GM23248 (cell line): ENCODE measurements at regions not wholly inside any gene's neighbourhood (a gene's known extent, or its start where the extent isn't known, plus 50 kb on each side); places are given as distances from the start of the nearest gene placed in this dataset.
A peak's percentile ranks its signal among the peaks of the same experiment; 100 is the strongest.

ENCODE experiments used
- DNase-seq: peaks from one replicate; pipeline ENCODE4 v3.0.0-alpha.2; 2015
- H2AFZ ChIP-seq: fragments of 200-600 bp; sonication (generic); 2 replicates; pipeline ENCODE4 v1.6.1; 2016; ENCODE audit warnings: antibody characterized with exemption
- H3F3A ChIP-seq: fragments of 200-600 bp; sonication (generic); 2 replicates; pipeline ENCODE4 v1.6.1; 2016; ENCODE audit warnings: mild to moderate bottlenecking, antibody characterized with exemption, mixed run types; ENCODE audit not compliant: insufficient read depth
- H3K27ac ChIP-seq: fragments of 200-600 bp; sonication (generic); 2 replicates; pipeline ENCODE4 v1.5.1; 2016; ENCODE audit warnings: mild to moderate bottlenecking
- H3K27me3 ChIP-seq: fragments of 200-600 bp; sonication (generic); replicated peaks from 2 replicates; pipeline ENCODE4 v1.6.1; 2016; ENCODE audit warnings: mild to moderate bottlenecking; ENCODE audit not compliant: insufficient read depth
- H3K36me3 ChIP-seq: fragments of 200-600 bp; sonication (generic); 2 replicates; pipeline ENCODE4 v1.6.1; 2016; ENCODE audit warnings: low read depth, mild to moderate bottlenecking
- H3K4me1 ChIP-seq: fragments of 200-600 bp; sonication (generic); 2 replicates; pipeline ENCODE4 v1.6.1; 2016; ENCODE audit warnings: mild to moderate bottlenecking; ENCODE audit not compliant: insufficient read depth
- H3K4me2 ChIP-seq: fragments of 200-600 bp; sonication (generic); one replicate; pipeline ENCODE4 v1.6.1; 2016; ENCODE audit warnings: mild to moderate bottlenecking; ENCODE audit not compliant: unreplicated experiment
- H3K4me3 ChIP-seq: fragments of 200-600 bp; sonication (generic); 2 replicates; pipeline ENCODE4 v1.5.1; 2016; ENCODE audit warnings: mild to moderate bottlenecking
- H3K79me2 ChIP-seq: fragments of 200-600 bp; sonication (generic); 2 replicates; pipeline ENCODE4 v1.6.1; 2016; ENCODE audit warnings: mild to moderate bottlenecking; ENCODE audit not compliant: insufficient read depth
- H3K9ac ChIP-seq: fragments of 200-600 bp; sonication (generic); 2 replicates; pipeline ENCODE4 v1.6.1; 2016; ENCODE audit warnings: mild to moderate bottlenecking
- H3K9me2 ChIP-seq: fragments of 200-600 bp; sonication (generic); 2 replicates; pipeline ENCODE4 v1.6.1; 2016; ENCODE audit warnings: mixed run types, mild to moderate bottlenecking, moderate library complexity; ENCODE audit not compliant: insufficient read depth
- H3K9me3 ChIP-seq: fragments of 200-600 bp; sonication (generic); one replicate; pipeline ENCODE4 v1.6.1; 2017; ENCODE audit warnings: low read depth
- H4K20me1 ChIP-seq: fragments of 200-600 bp; sonication (generic); 2 replicates; pipeline ENCODE4 v1.6.0; 2016; ENCODE audit not compliant: insufficient read depth
- EZH2 ChIP-seq: fragments of 200-600 bp; sonication (generic); IDR thresholded peaks from 2 replicates; pipeline ENCODE4 v1.6.1; 2018; ENCODE audit warnings: antibody characterized with exemption, mild to moderate bottlenecking; ENCODE audit not compliant: insufficient read depth, poor library complexity, severe bottlenecking
- EZH2phosphoT487 ChIP-seq: fragments of 200-600 bp; sonication (generic); IDR thresholded peaks from 2 replicates; pipeline ENCODE4 v1.6.1; 2018; ENCODE audit warnings: antibody characterized with exemption, moderate library complexity, mild to moderate bottlenecking, low read depth; ENCODE audit not compliant: insufficient read depth
- WGBS, 2 experiments: methylation state at CpG; one replicate each; pipeline ENCODE4 v1.1.6; 2015 to 2017; ENCODE audit warnings: low lambda C conversion rate in 2 of 2, low coverage in 1 of 2; ENCODE audit errors: missing lambda C conversion rate in 2 of 2; 5-methylcytosine and 5-hydroxymethylcytosine counted together
- in situ Hi-C: fragments of 300-500 bp; cut with MboI; formaldehyde crosslinking; loops from 2 replicates; pipeline ENCODE4 v1.15.0; 2020

DNA sequence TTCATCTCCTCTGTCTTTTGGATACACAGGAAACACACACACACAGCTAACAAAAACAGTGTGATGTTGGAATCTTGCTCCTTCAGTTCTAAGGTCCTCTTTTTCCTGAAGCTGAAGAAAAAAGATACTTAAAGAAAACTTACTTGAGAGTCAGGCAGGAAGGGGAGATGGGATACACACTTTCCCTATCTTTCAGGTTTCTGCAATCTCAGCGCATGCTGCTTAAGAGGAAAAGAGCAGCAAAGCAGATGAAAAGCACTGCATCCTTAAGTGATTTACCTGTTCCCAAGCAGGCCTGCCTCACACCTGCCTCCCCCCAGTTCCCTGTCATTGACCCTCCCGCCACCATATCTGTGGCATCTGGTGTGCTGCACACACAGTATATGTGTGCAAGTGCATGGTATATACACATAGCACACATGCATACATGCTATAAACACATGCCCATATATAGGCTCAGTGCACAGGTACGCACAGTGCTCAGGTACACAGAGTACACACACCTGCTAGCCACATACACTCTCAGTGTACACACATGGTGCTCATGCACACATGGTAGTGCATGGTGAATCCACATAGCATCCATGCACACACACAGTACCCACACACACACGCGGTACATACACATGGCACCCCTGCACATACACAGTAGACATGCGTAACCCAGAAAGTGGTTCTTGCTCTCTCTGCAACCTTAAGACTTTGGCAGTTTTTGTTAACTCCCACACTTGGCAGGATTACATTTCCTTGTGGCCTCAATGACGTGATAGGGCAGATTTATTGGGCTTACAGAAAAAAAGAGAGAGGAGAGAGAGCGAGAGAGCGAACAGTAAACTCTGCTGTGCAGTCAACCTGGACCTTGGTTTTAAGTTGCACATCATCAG is 166.9 kb downstream of the TOMM20 start:
- Histone ChIP-seq H3K27ac (peak overlapping the region; percentile 100), H3K79me2 (no peaks in the 10 kb centered on the region), H3K9ac (peak overlapping the region; percentile 91), H3K9me3 (no peaks in the 10 kb centered on the region), H3K4me3 (peak overlapping the region; percentile 38), H3K4me2 (peak overlapping the region; percentile 74), H3K9me2 (no peaks in the 10 kb centered on the region), H4K20me1 (no peaks in the 10 kb centered on the region), H3K4me1 (peaks cover 46% of the 10 kb centered on the region), H3F3A (peaks cover 42% of the 10 kb centered on the region), H2AFZ (peak overlapping the region; percentile 45), H3K27me3 (no peaks in the 10 kb centered on the region), H3K36me3 (no peaks in the 10 kb centered on the region)
- DNase-seq = peak; percentile 88
- in situ Hi-C loops = no loop called here
- 58% methylated on average over 9 of the region's 9 CpGs for WGBS, 2 experiments
- TF ChIP-seq EZH2 = no peak
- no peak for TF ChIP-seq EZH2phosphoT487

DNA sequence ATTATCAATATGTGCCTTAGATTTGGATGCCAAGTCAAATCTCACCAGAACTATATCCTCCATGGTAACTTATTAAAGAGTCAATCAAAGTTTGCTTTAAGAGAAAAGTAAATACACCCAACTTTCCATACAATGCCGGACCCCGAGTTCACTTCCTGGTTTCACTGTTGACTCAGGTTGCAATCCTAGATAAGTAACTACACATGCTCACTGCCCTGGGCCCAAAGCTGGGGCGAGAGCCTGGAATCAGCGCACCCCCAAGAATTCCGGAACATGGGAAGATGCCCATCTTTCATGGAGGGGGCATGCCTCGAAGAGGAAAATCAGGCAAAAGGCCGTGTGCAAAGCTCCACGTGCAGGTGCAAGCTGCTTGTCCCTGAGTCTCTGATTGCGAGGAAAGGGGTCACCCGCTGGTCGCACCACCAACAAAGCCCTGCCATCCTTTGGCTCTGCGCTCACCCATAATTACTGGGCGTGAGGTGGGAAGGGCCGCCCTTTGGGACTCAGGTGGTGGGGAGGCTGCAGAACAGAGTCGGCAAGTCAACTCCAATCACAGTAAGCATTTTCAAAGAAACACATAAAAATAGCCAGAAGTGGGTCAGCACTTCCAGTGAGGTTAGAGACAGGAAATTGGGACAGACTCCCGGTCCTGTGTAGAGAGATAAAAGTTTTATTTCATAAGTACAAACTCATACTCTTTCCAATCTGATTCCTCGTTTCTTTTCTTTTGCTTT is 167.7 kb downstream of the TOMM20 start:
- Histone ChIP-seq H3K9me2 (no peaks in the 10 kb centered on the region), H3K9ac (peak overlapping the region; percentile 91), H2AFZ (peak overlapping the region; percentile 45), H3F3A (peaks cover 46% of the 10 kb centered on the region), H3K4me2 (peak overlapping the region; percentile 74), H4K20me1 (no peaks in the 10 kb centered on the region), H3K4me1 (peaks cover 52% of the 10 kb centered on the region), H3K27ac (peak overlapping the region; percentile 100), H3K27me3 (no peaks in the 10 kb centered on the region), H3K79me2 (no peaks in the 10 kb centered on the region), H3K36me3 (no peaks in the 10 kb centered on the region), H3K9me3 (no peaks in the 10 kb centered on the region), H3K4me3 (no peak overlapping the region)
- DNase-seq = peak; percentile 42
- WGBS, 2 experiments = 72 to 74% methylated on average over 17 of the region's 17 CpGs
- in situ Hi-C loops = no loop called here
- no peak for TF ChIP-seq EZH2phosphoT487
- no peak for TF ChIP-seq EZH2

DNA sequence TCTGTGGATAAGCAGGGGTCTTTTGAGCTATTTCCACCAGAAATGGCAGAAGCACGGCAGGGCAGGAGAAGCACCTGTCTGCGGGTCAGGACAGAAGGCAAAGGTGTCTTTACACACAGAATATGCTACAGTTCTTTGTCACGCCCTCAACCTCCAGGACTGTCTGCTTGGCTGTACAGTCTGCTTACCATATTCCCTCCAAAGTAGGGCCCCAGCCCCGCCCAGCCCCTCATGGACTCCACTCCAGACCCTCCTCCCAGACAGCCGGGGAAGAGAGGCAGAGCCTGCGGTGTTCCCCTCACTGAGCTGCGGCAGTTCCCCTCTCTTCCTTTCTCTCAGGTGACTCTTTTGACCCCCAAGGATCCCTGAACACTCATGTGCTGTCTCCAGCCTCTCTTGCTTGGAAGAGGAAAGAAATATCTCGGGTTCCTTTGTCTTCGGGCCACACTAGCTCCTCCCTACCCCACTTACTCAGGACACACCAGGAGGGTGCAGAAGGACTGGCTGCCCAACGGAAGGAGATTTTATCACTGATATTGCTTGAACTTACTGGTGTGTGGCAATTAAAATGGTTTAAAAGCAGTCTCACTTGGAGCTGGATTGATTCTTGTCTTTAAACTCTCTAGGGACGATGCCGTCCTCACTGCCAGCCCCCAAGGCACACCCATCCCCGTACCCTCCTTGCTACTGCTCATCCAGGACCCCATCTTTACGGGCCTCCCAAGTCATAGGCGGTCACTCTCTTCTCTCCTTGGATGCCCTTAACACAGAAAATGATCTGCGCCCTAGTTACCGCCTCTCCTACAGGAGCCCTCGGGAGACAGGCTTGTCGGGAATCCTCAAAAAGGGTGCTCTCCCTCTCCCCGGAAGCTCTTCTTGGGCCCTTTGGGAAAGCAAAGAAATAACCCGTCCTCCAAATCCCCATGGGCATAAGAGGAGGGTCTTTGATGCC is 169.7 kb downstream of the TOMM20 start:
- peaks cover 55% of the 10 kb centered on the region for H3K4me1 ChIP-seq
- no peaks in the 10 kb centered on the region for H3K79me2 ChIP-seq
- H3K9me3 ChIP-seq = no peaks in the 10 kb centered on the region
- no peak for TF ChIP-seq EZH2
- TF ChIP-seq EZH2phosphoT487 = no peak
- in situ Hi-C loops = no loop called here
- no peak overlapping the region for H3K4me2 ChIP-seq
- 96 to 98% methylated on average over 21 of the region's 21 CpGs for WGBS, 2 experiments
- H3K9me2 ChIP-seq = no peaks in the 10 kb centered on the region
- H3K36me3 ChIP-seq = no peaks in the 10 kb centered on the region
- no peak overlapping the region for H2AFZ ChIP-seq
- H3K9ac ChIP-seq = no peak overlapping the region
- DNase-seq = no peak
- no peaks in the 10 kb centered on the region for H3K27me3 ChIP-seq
- H4K20me1 ChIP-seq = no peaks in the 10 kb centered on the region
- no peak overlapping the region for H3K4me3 ChIP-seq
- H3K27ac ChIP-seq = no peak overlapping the region
- peaks cover 44% of the 10 kb centered on the region for H3F3A ChIP-seq
